Uterus (tissue), 2 donors: ENCODE measurements at regions not wholly inside any gene's neighbourhood (a gene's known extent, or its start where the extent isn't known, plus 50 kb on each side); places are given as distances from the start of the nearest gene placed in this dataset.

Experiments
- CTCF ChIP-seq, 4 experiments: fragments of 200-600 bp in 2 of 4; fragments of 450-650 bp in 2 of 4; sonication (generic) in 2 of 4; IDR thresholded peaks; one replicate each; pipeline ENCODE4 v1.5.1; 2016 to 2019; ENCODE audit warnings: antibody characterized with exemption in 4 of 4, mild to moderate bottlenecking in 2 of 4, moderate library complexity in 1 of 4
- POLR2A ChIP-seq, 2 donors: fragments of 450-650 bp; IDR thresholded peaks; one replicate each; pipeline ENCODE4 v1.6.1; 2016; ENCODE audit warnings: antibody characterized with exemption in 2 of 2, mild to moderate bottlenecking in 1 of 2, moderate library complexity in 1 of 2

DNA sequence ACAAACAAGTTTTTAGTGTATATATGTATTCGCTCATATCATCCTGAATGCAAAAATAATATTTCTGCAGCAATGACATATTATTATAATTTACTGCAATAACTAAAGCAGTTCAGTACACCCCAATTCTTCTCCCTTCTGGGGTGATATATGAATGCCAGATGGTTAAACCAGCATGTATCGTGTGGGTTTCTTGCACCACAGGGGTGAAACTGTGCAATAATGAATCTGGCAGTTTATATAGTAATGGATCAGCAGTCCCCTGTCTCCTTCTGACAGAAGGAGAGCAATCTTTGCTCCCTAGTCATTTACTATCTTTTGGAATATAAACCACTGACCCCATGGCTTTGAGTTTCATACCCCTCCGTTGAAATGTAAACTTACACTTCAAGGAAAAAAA is 228.6 kb upstream of the KLHL1 start:
- TF ChIP-seq CTCF (IDR thresholded peaks at IDR 0.05) = no peak
- TF ChIP-seq POLR2A (IDR thresholded peaks at IDR 0.05) = no peak
